ENCODE measurements at regions not wholly inside any gene's neighbourhood (a gene's known extent, or its start where the extent isn't known, plus 50 kb on each side); places are given as distances from the start of the nearest gene placed in this dataset.

DNA sequence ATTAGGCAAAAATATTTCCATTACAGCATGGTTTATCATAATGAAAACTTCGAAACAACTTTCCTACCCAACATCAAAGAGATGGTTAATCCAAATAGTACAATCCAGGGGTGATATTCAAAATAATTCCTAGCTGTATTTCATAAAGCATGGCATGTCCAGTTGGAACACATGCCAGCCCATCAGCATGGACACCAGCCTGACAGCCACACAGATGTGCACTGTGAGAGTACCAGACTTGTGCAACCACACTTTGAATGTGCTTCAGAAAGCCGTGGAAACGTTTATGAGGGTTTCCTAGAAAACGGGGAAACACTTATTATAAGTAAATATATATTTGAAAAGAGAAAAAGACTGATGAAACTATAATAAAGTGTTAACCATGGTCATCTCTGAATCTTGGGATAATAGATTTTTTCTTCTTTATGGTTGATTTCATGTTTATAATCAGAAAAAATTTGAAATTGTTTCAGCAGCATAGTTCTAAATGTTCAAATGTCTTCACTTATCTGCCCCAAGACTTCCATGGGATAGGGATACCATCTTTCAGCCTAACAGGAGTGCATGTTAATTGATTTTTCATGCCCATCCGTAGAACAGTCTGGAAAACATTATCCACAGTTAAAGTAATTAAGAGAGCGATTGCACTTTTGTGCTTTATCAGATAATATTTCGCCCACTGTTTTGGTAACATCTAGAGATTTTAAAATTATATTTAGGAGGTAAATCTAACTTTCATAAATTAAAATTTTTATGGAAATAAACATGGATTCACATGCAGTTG lies 242.6 kb upstream of the IRS2 start:
- Histone ChIP-seq H3K4me1 (no peaks in the 10 kb centered on the region), H3K4me3 (no peak overlapping the region), H3K36me3 (no peaks in the 10 kb centered on the region), H3K9me3 (no peaks in the 10 kb centered on the region), H3K27ac (no peak overlapping the region), H3K27me3 (peaks cover 0 to 4% (median 0%) of the 10 kb centered on the region in 4 donors)
- 77 to 79% methylated on average over 7 of the region's 7 CpGs for WGBS, 2 donors
- TF ChIP-seq, protein P1, sequence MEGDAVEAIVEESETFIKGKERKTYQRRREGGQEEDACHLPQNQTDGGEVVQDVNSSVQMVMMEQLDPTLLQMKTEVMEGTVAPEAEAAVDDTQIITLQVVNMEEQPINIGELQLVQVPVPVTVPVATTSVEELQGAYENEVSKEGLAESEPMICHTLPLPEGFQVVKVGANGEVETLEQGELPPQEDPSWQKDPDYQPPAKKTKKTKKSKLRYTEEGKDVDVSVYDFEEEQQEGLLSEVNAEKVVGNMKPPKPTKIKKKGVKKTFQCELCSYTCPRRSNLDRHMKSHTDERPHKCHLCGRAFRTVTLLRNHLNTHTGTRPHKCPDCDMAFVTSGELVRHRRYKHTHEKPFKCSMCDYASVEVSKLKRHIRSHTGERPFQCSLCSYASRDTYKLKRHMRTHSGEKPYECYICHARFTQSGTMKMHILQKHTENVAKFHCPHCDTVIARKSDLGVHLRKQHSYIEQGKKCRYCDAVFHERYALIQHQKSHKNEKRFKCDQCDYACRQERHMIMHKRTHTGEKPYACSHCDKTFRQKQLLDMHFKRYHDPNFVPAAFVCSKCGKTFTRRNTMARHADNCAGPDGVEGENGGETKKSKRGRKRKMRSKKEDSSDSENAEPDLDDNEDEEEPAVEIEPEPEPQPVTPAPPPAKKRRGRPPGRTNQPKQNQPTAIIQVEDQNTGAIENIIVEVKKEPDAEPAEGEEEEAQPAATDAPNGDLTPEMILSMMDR (IDR thresholded peaks at IDR 0.05), result no peak
- TF ChIP-seq POLR2A (IDR thresholded peaks at IDR 0.05), result no peak
- no peak for TF ChIP-seq POLR2AphosphoS5 (IDR thresholded peaks at IDR 0.05)
- no peak for TF ChIP-seq EP300 (IDR thresholded peaks at IDR 0.05)
- DNase-seq, result no peak
- ATAC-seq (ENCODE audit: low FRiP score in 2 of 2), result no peak

DNA sequence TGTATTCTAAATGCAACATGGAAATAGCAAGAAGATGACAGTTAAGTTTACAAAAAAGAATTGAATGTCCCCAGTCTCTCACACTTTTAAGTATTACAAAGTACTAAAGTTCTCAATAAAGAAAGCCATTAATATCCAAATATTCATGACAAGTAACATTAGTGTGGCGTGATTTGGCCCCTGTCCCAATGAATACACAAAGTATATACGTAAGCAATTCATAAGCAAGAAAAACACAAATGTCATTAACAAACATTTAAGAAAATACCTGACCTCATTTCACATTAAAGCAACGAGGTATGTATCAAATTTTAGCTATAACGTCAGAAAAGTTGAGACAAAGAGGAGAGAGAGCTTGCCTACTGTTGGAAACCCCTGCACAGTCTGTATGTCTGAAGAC lies 241.9 kb upstream of the IRS2 start:
- 60 to 61% methylated on average over 4 of the region's 4 CpGs for WGBS, 2 donors
- no peak overlapping the region for H3K27ac ChIP-seq

DNA sequence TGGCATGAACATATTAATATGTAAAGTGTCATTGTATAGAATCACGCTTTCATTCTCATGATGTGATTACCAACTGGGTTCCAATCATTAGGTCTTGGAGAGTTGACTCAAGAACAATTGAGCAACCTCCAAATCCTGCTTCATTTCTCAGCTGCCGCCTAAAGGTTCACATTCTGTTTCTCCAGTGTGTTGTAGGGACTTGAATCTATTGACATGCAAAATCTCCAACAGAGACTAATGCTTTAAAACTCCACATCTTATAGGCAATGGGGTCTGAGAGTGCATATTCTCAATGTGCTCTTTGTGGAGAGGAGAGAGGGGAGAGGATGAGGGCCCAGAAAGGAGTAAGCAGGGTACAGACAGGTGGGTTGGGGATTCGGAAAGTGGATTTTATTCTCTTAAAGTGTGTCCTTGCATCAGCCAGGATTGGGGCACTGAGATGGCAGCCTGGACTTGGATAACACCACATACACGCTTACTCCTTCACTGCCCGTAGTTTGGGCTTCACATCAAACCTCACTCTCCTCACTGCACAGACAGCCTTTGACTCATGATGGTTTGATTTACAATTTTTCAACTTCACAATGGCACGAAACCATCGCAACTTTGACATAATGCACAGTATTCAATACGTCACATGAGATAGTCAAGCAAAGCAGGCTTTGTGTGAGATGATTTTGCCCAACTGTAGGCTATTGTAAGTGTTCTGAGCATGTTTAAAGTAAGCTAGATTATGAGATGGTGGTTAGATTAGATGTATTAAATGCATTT lies 241.3 kb upstream of the IRS2 start:
- Histone ChIP-seq H3K4me1 (no peaks in the 10 kb centered on the region), H3K4me3 (no peak overlapping the region), H3K36me3 (no peaks in the 10 kb centered on the region), H3K27ac (no peak overlapping the region), H3K9me3 (no peaks in the 10 kb centered on the region), H3K27me3 (peaks cover 0 to 4% (median 0%) of the 10 kb centered on the region in 4 donors)
- 78 to 84% methylated on average over 8 of the region's 8 CpGs for WGBS, 2 donors
- DNase-seq (no peak), ATAC-seq (ENCODE audit: low FRiP score in 2 of 2) (no peak)
- TF ChIP-seq POLR2A (IDR thresholded peaks at IDR 0.05) (no peak), EP300 (IDR thresholded peaks at IDR 0.05) (no peak), POLR2AphosphoS5 (IDR thresholded peaks at IDR 0.05) (no peak)
- TF ChIP-seq, protein P1 (IDR thresholded peaks at IDR 0.05), result no peak

More for the DNA sequence above, 241.9 kb upstream of the IRS2 start:
- H3K4me3 ChIP-seq, result no peak overlapping the region
- peaks cover 0 to 4% (median 0%) of the 10 kb centered on the region in 4 donors for H3K27me3 ChIP-seq
- DNase-seq, result no peak
- H3K36me3 ChIP-seq, result no peaks in the 10 kb centered on the region
- no peaks in the 10 kb centered on the region for H3K9me3 ChIP-seq
- TF ChIP-seq, protein P1 (IDR thresholded peaks at IDR 0.05), result no peak
- TF ChIP-seq POLR2A (IDR thresholded peaks at IDR 0.05), result no peak
- no peak for TF ChIP-seq POLR2AphosphoS5 (IDR thresholded peaks at IDR 0.05)
- no peak for TF ChIP-seq EP300 (IDR thresholded peaks at IDR 0.05)
- no peaks in the 10 kb centered on the region for H3K4me1 ChIP-seq
- ATAC-seq (ENCODE audit: low FRiP score in 2 of 2), result no peak

DNA sequence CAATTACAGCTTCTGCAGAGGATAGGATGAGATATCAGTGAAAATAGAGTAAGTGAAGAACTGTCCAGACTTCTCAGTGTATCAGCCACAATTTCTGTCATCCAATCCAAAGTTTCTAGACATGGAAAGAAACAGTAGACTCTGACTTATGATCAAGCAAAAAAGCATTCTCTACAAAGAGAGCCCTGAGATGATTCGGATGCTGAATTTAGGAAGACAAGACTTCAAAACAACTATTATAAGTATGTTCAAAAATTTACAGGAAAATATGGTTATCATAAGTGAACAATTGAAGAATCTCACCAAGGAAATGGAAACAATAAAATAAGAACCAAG lies 238.2 kb upstream of the IRS2 start:
- WGBS, 2 donors, result 0% methylated on average over 1 of the region's 1 CpG
- no peak overlapping the region for H3K4me3 ChIP-seq
- ATAC-seq (ENCODE audit: low FRiP score in 2 of 2), result no peak
- no peak for TF ChIP-seq POLR2AphosphoS5 (IDR thresholded peaks at IDR 0.05)
- no peak for TF ChIP-seq POLR2A (IDR thresholded peaks at IDR 0.05)
- TF ChIP-seq, protein P1 (IDR thresholded peaks at IDR 0.05), result no peak
- no peak for TF ChIP-seq EP300 (IDR thresholded peaks at IDR 0.05)
- DNase-seq, result no peak
- H3K4me1 ChIP-seq, result no peaks in the 10 kb centered on the region
- H3K27me3 ChIP-seq, result peaks cover 0 to 4% (median 0%) of the 10 kb centered on the region in 4 donors
- peak overlapping the region in 2 of 4 donors; percentile 35 to 63 for H3K27ac ChIP-seq
- no peaks in the 10 kb centered on the region for H3K36me3 ChIP-seq
- no peaks in the 10 kb centered on the region for H3K9me3 ChIP-seq
